Neural progenitor cell (in vitro differentiated cells): ENCODE measurements at regions not wholly inside any gene's neighbourhood (a gene's known extent, or its start where the extent isn't known, plus 50 kb on each side); places are given as distances from the start of the nearest gene placed in this dataset.

Experiments
- DNase-seq: peaks from one replicate; pipeline ENCODE4 v3.0.0-alpha.2; 2016; ENCODE audit warnings: low spot score
- H2AFZ ChIP-seq: fragments of 200-600 bp; sonication (generic); replicated peaks from 2 replicates; pipeline ENCODE4 v1.6.1; 2016; ENCODE audit warnings: antibody characterized with exemption
- H3F3A ChIP-seq: fragments of 200-600 bp; sonication (generic); 2 replicates; pipeline ENCODE4 v1.6.1; 2016; ENCODE audit warnings: antibody characterized with exemption, low read depth
- H3K27ac ChIP-seq: fragments of 200-600 bp; sonication (generic); 2 replicates; pipeline ENCODE4 v1.5.1; 2016; ENCODE audit warnings: mild to moderate bottlenecking
- H3K27me3 ChIP-seq: fragments of 200-600 bp; sonication (generic); 2 replicates; pipeline ENCODE4 v1.6.1; 2016; ENCODE audit warnings: mild to moderate bottlenecking, moderate library complexity
- H3K36me3 ChIP-seq: fragments of 200-600 bp; sonication (generic); 2 replicates; pipeline ENCODE4 v1.5.1; 2016
- H3K4me1 ChIP-seq: fragments of 200-600 bp; sonication (generic); 2 replicates; pipeline ENCODE4 v1.6.1; 2016; ENCODE audit warnings: mixed run types
- H3K4me2 ChIP-seq: fragments of 200-600 bp; sonication (generic); 2 replicates; pipeline ENCODE4 v1.6.1; 2016
- H3K4me3 ChIP-seq: fragments of 200-600 bp; sonication (generic); 2 replicates; pipeline ENCODE4 v1.5.1; 2016
- H3K79me2 ChIP-seq: fragments of 200-600 bp; sonication (generic); 2 replicates; pipeline ENCODE4 v1.6.1; 2016; ENCODE audit warnings: low read depth
- H3K9ac ChIP-seq: fragments of 200-600 bp; sonication (generic); 2 replicates; pipeline ENCODE4 v1.6.1; 2016
- H3K9me3 ChIP-seq: fragments of 200-600 bp; sonication (generic); 2 replicates; pipeline ENCODE4 v1.5.1; 2016; ENCODE audit warnings: low read depth
- H4K20me1 ChIP-seq: fragments of 200-600 bp; sonication (generic); 2 replicates; pipeline ENCODE4 v1.6.1; 2016; ENCODE audit warnings: low read depth
- H3K27ac Mint-ChIP-seq: 3 replicates; pipeline ENCODE4 v1.8.0; 2021; ENCODE audit warnings: mixed read lengths
- H3K27me3 Mint-ChIP-seq: 2 replicates; pipeline ENCODE4 v1.8.0; 2022; ENCODE audit warnings: low read depth, mild to moderate bottlenecking, inconsistent platforms, moderate library complexity, mixed read lengths; ENCODE audit not compliant: insufficient read depth
- H3K36me3 Mint-ChIP-seq: 3 replicates; pipeline ENCODE4 v1.8.0; 2021; ENCODE audit warnings: mixed read lengths
- H3K4me1 Mint-ChIP-seq: 3 replicates; pipeline ENCODE4 v1.8.0; 2021; ENCODE audit warnings: mixed read lengths
- H3K4me3 Mint-ChIP-seq: 3 replicates; pipeline ENCODE4 v1.8.0; 2021; ENCODE audit warnings: mild to moderate bottlenecking, moderate library complexity, mixed read lengths
- H3K9me3 Mint-ChIP-seq: 3 replicates; pipeline ENCODE4 v1.8.0; 2020; ENCODE audit warnings: mixed read lengths
- EZH2 ChIP-seq: fragments of 200-600 bp; sonication (generic); IDR thresholded peaks from 2 replicates; pipeline ENCODE4 v1.6.1; 2017; ENCODE audit warnings: antibody characterized with exemption, mild to moderate bottlenecking, moderate library complexity
- EZH2phosphoT487 ChIP-seq: fragments of 200-600 bp; sonication (generic); IDR thresholded peaks from 2 replicates; pipeline ENCODE4 v1.6.1; 2017; ENCODE audit warnings: antibody characterized with exemption
- TF ChIP-seq, protein P1 (sequence below): fragments of 200-600 bp; sonication (generic); IDR thresholded peaks from 2 replicates; pipeline ENCODE4 v1.5.1; 2017; ENCODE audit warnings: antibody characterized with exemption, mild to moderate bottlenecking

DNA sequence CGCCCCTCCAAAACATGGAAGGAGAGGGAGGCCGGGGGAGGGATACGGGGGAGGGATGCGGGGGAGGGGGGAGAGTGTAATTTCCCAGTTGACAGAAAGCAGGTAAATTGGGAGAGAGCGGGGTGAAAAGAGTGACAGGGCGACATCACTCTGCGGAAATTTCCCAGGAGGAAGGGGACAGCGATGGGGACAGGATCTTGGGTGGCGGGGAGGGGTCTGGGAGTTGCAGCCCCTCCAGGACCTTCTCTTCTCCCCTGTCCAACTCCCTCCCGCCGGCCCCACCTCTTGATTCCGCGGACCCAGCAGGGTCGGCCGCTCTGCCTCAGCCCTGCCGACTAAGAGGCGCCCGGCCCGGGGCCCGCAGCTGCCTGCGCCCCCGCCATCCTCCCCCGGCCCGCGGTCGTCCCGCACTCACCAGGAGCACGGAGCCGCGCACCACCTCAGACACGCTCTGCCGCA is 108.0 kb upstream of the DOCK9 start:
- Mint-ChIP-seq H3K27ac (no peak overlapping the region), H3K4me1 (peaks cover 10% of the 10 kb centered on the region), H3K36me3 (no peaks in the 10 kb centered on the region), H3K4me3 (peak overlapping the region; percentile 81), H3K27me3 (peaks cover 38% of the 10 kb centered on the region), H3K9me3 (no peaks in the 10 kb centered on the region)
- peaks cover 22% of the 10 kb centered on the region for H3F3A ChIP-seq
- TF ChIP-seq, protein P1, sequence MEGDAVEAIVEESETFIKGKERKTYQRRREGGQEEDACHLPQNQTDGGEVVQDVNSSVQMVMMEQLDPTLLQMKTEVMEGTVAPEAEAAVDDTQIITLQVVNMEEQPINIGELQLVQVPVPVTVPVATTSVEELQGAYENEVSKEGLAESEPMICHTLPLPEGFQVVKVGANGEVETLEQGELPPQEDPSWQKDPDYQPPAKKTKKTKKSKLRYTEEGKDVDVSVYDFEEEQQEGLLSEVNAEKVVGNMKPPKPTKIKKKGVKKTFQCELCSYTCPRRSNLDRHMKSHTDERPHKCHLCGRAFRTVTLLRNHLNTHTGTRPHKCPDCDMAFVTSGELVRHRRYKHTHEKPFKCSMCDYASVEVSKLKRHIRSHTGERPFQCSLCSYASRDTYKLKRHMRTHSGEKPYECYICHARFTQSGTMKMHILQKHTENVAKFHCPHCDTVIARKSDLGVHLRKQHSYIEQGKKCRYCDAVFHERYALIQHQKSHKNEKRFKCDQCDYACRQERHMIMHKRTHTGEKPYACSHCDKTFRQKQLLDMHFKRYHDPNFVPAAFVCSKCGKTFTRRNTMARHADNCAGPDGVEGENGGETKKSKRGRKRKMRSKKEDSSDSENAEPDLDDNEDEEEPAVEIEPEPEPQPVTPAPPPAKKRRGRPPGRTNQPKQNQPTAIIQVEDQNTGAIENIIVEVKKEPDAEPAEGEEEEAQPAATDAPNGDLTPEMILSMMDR = no peak
- no peak for TF ChIP-seq EZH2
- TF ChIP-seq EZH2phosphoT487 = no peak
- H3K4me2 ChIP-seq = peak overlapping the region; percentile 99
- DNase-seq = no peak
- no peaks in the 10 kb centered on the region for H3K79me2 ChIP-seq
- H3K4me3 ChIP-seq = peak overlapping the region; percentile 67
- no peak overlapping the region for H3K27ac ChIP-seq
- no peaks in the 10 kb centered on the region for H3K9me3 ChIP-seq
- H3K4me1 ChIP-seq = peaks cover 4% of the 10 kb centered on the region
- H3K9ac ChIP-seq = no peak overlapping the region
- no peaks in the 10 kb centered on the region for H3K36me3 ChIP-seq
- peaks cover 9% of the 10 kb centered on the region for H4K20me1 ChIP-seq
- peaks cover 60% of the 10 kb centered on the region for H3K27me3 ChIP-seq
- H2AFZ ChIP-seq = peak overlapping the region; percentile 95

DNA sequence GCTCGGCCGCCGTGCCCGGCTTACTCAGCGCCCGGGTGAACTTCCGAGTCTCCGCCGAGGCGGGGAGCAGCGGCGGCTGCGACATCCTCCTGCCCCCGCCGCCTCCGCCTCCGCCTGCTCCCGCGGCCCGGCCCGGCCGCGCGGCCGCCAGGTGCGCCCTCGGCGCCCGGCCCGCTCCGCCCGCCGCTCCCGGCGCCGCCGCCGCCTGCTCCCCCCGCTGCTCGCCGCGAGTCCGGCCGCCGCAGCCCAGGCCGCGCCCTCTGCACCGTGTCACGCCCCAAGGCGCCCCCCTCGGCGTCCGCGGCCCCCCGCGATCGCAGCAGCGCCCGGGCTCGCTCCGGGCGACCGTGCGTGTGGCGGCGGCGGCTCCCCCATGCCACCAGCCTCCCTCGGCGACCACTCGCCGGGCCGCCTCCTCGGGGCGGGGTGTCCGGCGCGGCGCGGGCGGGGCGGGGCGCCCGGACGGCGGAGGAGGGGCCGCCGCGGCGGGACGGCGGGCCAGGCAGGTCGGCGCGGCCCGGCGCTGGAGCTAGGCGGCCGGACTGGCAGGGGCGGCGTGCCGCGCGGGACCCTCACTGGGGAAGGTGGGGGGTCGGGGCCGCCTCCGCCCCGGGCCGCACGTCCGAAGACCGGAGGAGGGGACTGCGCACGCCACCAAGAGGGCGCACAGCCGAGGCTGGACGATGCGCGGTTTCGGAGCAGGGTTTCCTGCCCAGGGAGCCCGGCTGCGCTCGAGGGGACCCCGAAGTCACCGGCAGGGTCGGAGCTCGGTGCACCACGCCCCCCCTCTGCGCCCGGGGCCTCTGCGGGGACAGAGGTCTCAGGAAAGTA is 108.6 kb upstream of the DOCK9 start:
- DNase-seq = peak; percentile 87
- Histone ChIP-seq H3K36me3 (no peaks in the 10 kb centered on the region), H2AFZ (peak overlapping the region; percentile 97), H3K27ac (no peak overlapping the region), H3F3A (peaks cover 22% of the 10 kb centered on the region), H4K20me1 (peaks cover 9% of the 10 kb centered on the region), H3K4me2 (peak overlapping the region; percentile 99), H3K4me3 (peak overlapping the region; percentile 67), H3K9me3 (no peaks in the 10 kb centered on the region), H3K4me1 (peaks cover 4% of the 10 kb centered on the region), H3K79me2 (no peaks in the 10 kb centered on the region), H3K27me3 (peaks cover 60% of the 10 kb centered on the region), H3K9ac (no peak overlapping the region)
- TF ChIP-seq EZH2phosphoT487 = no peak
- no peak for TF ChIP-seq EZH2
- TF ChIP-seq, protein P1 = no peak
- no peaks in the 10 kb centered on the region for H3K36me3 Mint-ChIP-seq
- H3K27ac Mint-ChIP-seq = no peak overlapping the region
- no peaks in the 10 kb centered on the region for H3K9me3 Mint-ChIP-seq
- peak overlapping the region; percentile 41 for H3K4me3 Mint-ChIP-seq
- H3K27me3 Mint-ChIP-seq = peaks cover 35% of the 10 kb centered on the region
- peaks cover 10% of the 10 kb centered on the region for H3K4me1 Mint-ChIP-seq

DNA sequence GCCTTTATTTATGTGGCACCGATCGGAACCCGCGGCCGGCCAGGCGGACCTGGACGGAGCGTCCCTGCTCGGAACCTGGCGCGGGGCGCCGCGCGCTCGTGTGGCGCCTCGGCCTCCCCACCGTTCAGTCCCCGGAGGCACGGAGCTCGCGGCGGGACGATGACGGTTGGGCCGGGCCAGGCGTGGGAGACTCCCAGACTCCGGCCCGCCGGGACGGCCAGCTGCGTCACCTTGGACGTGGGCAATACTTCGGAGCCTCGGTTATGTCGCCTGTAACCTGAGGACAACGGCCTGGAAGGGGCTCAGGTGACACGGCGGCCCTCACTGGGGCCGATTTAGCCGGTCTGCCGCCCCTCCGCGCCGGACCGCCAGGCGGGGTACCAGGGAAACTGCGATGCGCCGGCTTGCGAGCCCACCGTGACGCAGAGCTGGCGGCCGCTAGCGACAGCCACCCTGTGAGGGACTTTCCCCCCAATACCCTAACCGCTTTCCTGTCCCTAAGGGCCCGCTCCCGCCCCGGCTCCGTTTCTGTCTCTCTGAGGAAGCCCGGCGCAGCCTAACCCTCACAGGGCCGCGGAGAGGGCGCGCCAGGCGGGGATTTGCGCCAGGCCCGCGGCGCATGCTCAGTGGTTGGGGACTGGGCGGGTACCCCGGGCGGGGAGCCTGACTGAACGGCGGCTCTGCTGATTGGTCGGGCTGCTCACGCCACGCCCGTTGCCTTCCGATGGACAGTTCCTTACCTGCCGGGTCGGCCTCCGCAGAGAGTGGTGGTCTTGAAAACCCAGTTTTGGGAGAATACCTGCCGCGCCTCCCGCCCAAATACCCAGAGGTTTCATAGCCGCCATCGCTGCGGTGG is 109.5 kb upstream of the DOCK9 start:
- Mint-ChIP-seq H3K36me3 (no peaks in the 10 kb centered on the region), H3K27ac (no peak overlapping the region), H3K4me1 (peaks cover 10% of the 10 kb centered on the region), H3K9me3 (no peaks in the 10 kb centered on the region), H3K27me3 (peaks cover 35% of the 10 kb centered on the region), H3K4me3 (peak overlapping the region; percentile 96)
- Histone ChIP-seq H3F3A (peaks cover 22% of the 10 kb centered on the region), H2AFZ (peak overlapping the region; percentile 97), H3K9me3 (no peaks in the 10 kb centered on the region), H3K9ac (no peak overlapping the region), H3K27me3 (peaks cover 60% of the 10 kb centered on the region), H3K27ac (no peak overlapping the region), H3K4me2 (peak overlapping the region; percentile 87), H3K4me3 (peak overlapping the region; percentile 67), H4K20me1 (peaks cover 9% of the 10 kb centered on the region), H3K4me1 (peaks cover 4% of the 10 kb centered on the region), H3K36me3 (no peaks in the 10 kb centered on the region), H3K79me2 (no peaks in the 10 kb centered on the region)
- DNase-seq = peak; percentile 94
- TF ChIP-seq EZH2phosphoT487 = no peak
- TF ChIP-seq EZH2 = peak; percentile 24
- TF ChIP-seq, protein P1 = peak; percentile 40
